Endothelial cell of umbilical vein (primary cell): ENCODE measurements at regions not wholly inside any gene's neighbourhood (a gene's known extent, or its start where the extent isn't known, plus 50 kb on each side); places are given as distances from the start of the nearest gene placed in this dataset. TPM values are rescaled to one million over a fixed set of nuclear protein-coding genes. Genes with fewer than 3 reads are reported as not detected.

Experiments used
- small RNA-seq: library from RNA; depleted of rRNA; stranded (forward); fragments of <200 nt; gene quantifications from one replicate; pipeline ENCODE3, GENCODE V24; 2012; ENCODE audit warnings: low replicate concordance, low read depth; ENCODE audit not compliant: insufficient read depth, insufficient read length

Small RNAs in the stretch of these regions (small RNA-seq; reads per million reads assigned to genes)
- gene AC069439.1: not detected
- not detected for gene AC072046.1
- gene AC072046.2: not detected
- gene MTND4LP10: not detected
- not detected for gene RN7SKP298
